NB4 (cell line): ENCODE measurements at regions not wholly inside any gene's neighbourhood (a gene's known extent, or its start where the extent isn't known, plus 50 kb on each side); places are given as distances from the start of the nearest gene placed in this dataset.

Source experiments
- TF ChIP-seq, protein P1 (sequence below): IDR thresholded peaks from one replicate; pipeline ENCODE4 v1.5.1; 2012; ENCODE audit warnings: low read depth, low read length
- TF ChIP-seq, protein P2 (sequence below): IDR thresholded peaks from 2 replicates; pipeline ENCODE4 v1.6.1; 2011; ENCODE audit warnings: low read depth, low read length

- TF ChIP-seq, protein P1, sequence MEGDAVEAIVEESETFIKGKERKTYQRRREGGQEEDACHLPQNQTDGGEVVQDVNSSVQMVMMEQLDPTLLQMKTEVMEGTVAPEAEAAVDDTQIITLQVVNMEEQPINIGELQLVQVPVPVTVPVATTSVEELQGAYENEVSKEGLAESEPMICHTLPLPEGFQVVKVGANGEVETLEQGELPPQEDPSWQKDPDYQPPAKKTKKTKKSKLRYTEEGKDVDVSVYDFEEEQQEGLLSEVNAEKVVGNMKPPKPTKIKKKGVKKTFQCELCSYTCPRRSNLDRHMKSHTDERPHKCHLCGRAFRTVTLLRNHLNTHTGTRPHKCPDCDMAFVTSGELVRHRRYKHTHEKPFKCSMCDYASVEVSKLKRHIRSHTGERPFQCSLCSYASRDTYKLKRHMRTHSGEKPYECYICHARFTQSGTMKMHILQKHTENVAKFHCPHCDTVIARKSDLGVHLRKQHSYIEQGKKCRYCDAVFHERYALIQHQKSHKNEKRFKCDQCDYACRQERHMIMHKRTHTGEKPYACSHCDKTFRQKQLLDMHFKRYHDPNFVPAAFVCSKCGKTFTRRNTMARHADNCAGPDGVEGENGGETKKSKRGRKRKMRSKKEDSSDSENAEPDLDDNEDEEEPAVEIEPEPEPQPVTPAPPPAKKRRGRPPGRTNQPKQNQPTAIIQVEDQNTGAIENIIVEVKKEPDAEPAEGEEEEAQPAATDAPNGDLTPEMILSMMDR, result no peak
- TF ChIP-seq, protein P2, sequence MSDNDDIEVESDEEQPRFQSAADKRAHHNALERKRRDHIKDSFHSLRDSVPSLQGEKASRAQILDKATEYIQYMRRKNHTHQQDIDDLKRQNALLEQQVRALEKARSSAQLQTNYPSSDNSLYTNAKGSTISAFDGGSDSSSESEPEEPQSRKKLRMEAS, result no peak
Observed at GRCh38 chr10:105545101-105545500, 904.0 kb downstream of the SORCS3 start.
